ENCODE measurements at regions not wholly inside any gene's neighbourhood (a gene's known extent, or its start where the extent isn't known, plus 50 kb on each side); places are given as distances from the start of the nearest gene placed in this dataset.

DNA sequence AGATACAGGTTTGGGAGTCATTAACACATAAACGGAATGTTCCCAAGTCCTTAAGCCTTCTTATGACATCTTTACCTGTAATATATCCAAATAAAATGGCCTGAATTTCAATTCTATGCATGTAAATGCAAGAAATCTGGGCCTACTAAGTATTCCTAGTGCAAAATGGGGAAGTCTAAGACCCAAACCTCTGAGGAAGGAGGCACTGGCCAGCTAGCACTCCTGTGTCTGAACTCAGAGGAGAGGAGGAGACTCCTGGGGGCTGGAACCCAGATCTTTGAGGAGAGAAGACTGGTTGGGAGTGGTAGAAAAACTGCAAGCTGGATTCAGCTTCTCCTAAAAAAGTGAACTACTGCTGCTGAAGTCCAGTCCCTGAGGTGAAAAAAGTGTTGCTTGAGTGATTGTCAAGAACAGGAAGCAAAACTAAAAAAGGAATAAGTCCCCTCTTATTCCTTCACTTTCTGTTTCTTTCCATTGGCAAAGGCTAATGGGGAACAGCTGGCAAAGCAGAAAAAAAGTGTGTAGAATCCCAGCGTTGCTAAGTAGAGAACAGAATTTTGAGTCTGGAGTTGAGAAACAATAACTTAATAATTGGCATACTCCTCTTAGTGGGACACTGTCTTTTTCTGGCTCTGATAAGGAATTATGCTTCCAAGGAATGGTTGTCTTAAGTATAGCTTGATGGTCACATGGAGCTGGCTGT lies 54.8 kb upstream of the ATP2C1 start:
- H3K4me3 ChIP-seq, result no peak overlapping the region
- H3K27ac ChIP-seq, result peak overlapping the region in 6 of 21 experiments; percentile 13 to 71 (median 27)

DNA sequence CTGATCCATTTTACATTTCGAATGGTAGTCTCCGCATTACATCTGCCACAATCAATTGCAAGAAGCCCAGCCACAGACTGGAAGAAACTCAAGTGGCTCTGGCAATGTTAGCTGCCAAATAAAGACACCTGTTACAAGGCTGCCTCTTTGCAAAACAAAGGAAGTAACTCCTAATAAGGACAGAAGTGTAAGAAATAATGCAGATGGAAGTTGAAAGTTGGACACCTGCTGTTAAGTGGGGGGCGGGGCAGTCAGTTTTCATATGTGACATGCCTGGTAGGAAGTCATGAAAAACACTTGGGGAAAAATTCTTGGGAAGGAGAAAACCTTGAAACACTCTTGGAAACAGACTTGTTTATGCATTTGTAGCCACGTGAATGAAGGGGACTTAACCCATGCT lies 54.1 kb upstream of the ATP2C1 start:
- no peak overlapping the region for H3K4me3 ChIP-seq
- H3K27ac ChIP-seq, result peak overlapping the region in 2 of 21 experiments; percentile 13 to 71

DNA sequence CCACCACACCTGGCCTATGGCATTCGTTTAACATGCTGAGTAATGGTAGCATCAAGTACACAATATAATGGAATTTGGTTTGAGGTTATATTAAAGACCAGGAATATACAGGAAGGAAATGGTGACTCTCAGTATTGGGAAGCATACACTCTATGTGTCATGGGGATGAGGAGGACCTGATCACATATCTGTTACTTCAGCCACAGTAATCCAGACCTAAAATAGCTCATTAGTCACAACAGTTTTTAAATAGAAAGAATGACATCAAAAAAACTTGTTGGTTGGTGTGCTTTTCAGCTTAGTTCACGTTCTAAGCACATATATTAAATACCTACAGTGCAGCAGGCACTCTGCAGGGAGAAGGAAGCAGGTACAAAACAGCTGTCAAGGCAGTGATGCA lies 52.5 kb upstream of the ATP2C1 start:
- H3K27ac ChIP-seq, result no peak overlapping the region
- H3K4me3 ChIP-seq, result no peak overlapping the region

DNA sequence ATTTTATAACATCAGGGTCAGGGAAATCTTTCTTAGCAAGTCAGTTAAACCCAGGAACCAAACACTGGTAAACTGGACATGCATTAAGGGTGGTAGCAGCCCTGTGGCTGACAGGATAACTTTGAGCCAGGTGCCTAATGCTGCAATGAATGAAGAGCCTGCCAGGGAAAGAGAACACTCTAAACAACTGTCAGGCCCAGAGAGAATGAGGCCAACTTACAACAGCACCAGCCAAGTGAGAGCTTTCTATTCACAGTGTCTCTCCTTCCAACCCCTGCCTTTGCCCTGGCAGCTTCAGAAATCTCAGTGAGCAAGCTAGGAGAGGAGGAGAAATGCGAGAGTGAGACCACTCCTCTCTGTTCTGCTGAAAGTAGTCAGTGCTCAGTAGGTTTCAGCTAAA lies 50.4 kb upstream of the ATP2C1 start:
- no peak overlapping the region for H3K4me3 ChIP-seq
- no peak overlapping the region for H3K27ac ChIP-seq
